GM21360 (cell line): ENCODE measurements at regions not wholly inside any gene's neighbourhood (a gene's known extent, or its start where the extent isn't known, plus 50 kb on each side); places are given as distances from the start of the nearest gene placed in this dataset.
"Not testable (repeated sequence)": the region's sequence is repeated elsewhere in the genome, so short reads cannot be mapped to it uniquely, and the experiment has no call there.

Experiments
- ATAC-seq: cut with Tn5 transposase; IDR thresholded peaks from one replicate; pipeline ENCODE4 v1.9.1; 2021; ENCODE audit warnings: mild to moderate bottlenecking, moderate library complexity; ENCODE audit not compliant: unreplicated experiment

DNA sequence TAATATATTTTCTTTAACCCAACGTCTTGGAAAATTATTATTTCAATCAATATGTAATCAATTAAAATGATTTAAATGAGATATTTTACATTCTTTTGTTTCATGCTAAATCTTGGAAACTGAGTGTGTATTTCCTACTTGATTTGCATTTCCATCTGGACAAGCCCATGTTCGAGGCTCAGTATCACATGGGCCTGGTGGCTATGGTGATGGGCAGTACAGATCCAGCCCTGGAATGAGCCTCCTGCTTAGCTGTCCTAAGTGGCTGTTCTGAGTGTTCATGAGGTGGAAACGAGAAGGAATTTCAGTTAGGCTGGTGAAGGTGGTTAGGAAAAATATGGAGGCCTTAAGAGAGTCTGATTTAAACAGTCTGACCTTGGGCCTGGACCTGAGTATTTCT lies 73.0 kb upstream of the ATXN1 start:
- no peak for ATAC-seq

- no peak for ATAC-seq
Observed at GRCh38 chr6:16832721-16833120, 71.5 kb upstream of the ATXN1 start.

DNA sequence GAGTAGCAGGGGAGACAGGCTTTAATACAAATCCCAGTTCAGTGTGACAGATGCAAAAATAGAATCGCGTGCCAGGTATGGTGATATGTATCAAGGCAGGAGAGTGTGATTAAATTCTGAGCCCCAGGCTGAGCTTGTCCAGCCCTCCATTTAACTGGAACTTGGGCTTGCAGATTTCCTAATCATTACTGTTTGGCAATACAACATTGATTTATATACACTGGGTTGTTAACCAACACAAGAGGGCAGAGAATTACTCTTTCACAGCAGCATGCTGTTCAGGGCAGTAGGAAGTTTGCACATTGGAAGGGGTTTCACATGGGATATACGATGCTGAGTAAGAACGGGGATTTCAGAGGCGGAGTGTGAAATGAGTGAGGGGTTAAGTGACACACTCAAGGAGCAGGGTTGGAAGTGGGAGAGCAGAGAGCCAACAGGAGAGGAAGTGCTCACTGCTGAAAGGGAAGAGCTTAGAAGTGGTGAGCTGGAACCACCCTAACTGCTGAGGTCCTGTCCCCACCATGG lies 70.8 kb upstream of the ATXN1 start:
- no peak for ATAC-seq

DNA sequence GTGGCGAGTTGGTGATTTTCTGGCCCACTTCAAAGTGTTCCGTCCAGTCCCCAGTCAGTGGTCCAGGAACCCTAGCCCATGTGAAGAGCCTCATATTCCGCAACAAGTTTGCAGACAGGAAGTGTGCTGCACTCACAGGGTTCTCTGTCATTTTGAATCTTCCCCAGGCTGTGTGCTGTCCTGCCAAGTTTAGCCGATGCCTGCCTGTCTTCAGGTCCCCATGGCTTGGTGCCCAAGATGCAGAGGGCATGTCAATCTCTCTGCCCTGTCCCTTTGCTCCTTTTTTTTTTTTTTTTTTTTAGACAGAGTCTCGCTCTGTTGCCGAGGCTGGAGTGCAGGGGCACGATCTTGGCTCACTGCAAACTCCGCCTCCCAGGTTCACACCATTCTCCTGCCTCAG lies 69.9 kb upstream of the ATXN1 start:
- no peak for ATAC-seq

GRCh38 chr6:16828058-16828457 lies 66.8 kb upstream of the ATXN1 start:
- ATAC-seq = no peak

GRCh38 chr6:16827627-16828026 lies 66.4 kb upstream of the ATXN1 start:
- no peak for ATAC-seq

- ATAC-seq = no peak
Observed at GRCh38 chr6:16825784-16826183, 64.5 kb upstream of the ATXN1 start.

DNA sequence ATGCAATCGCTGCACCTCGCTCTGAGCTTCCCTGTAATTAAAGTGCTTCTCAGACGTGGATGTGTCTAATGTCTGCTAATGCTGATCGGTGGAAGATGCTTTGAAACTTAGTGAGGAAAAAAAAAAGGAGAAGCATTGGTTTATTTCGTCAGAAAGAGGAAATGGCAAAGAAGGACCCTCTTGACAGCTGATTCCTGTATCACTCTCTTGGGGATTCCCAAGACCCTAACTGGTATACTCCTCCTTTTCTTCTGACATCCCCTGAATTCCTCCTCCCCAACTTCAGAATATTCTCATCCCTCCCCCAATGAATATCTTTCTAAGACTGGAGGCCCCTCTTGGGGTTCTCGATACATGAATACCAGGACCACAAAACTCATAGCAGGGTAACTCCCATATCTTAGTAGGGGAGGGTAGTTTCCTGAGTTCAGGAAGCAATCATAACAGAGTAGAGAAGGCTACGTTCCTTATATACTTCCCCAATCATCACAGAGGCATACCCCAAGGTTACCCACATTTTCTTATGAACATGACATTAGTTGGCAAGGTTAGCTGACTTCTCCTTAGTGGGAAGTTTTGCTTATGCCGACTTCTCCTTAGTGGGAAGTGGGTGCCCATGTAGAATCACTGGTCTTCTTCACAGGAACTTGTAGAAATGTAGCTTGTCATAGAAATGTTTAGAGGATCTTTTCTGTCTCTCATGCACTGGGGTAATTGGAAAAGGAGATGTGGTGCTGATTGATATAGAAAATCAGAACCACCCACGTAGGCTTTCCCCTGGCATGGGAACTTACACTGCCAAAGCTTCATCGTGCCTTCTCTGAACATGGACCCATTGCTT lies 63.8 kb upstream of the ATXN1 start:
- no peak for ATAC-seq

DNA sequence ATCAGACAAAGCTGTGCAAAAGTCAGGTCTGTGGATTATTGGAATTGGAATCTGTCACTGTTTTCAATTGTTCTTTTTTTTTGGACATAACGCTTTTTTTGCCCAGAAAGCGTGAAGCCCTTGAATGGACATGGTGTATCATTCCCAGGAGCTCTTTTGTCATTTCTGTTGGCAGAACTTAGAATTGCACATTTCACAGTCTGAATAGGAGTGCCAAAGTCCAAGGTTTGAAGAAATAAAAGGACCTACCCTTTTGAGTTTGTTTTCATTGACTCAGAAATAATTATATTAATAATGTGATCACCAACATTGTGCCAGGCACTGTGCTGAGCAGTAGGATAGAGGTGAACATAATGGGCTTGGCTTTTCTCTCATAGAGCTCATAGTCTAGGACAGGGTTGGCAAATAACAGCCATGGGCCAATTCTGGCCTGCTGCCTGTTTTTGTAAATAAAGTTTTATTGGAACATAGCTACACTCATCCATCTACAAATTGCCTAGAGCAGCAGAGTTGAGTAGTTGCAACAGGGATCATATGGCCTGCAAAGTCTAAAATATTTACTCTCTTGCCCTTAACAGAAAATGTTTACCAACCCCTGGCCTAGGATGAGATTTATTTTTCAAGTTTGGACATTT lies 62.6 kb upstream of the ATXN1 start:
- ATAC-seq = no peak

DNA sequence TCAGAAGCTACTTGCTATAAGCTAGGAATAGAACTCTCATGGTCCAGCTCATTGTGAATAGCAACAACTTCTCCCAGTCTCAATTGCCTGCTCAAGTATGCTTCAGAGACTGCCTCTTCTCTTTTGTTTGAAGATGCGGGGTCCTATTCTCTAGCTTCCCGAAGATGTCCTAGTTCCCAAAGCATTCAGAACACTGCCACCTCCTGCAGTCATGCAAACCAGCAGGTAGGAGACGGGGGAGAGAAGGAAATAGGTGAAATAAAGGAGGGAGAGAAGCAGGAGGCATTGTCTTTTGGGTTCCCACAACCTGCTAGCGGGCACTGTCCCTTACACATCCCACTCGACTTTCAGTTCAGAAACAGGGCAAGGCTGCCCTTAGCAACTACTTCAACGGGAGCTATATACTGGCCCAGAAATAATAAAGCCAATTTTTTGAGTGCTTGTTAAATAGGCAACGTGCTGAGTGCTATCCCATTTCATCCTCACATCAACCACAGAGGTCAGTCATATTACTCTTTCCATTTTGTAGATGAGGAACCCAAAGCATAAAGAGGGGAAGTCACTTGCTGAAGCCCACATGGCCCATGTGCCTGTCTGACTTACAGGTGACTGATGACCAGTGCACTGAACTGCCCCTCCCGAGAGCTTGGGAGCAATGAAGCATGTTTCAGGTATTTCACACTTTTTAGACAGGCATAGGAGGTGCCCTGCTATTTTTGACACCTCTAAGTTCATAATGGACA lies 61.9 kb upstream of the ATXN1 start:
- no peak for ATAC-seq

DNA sequence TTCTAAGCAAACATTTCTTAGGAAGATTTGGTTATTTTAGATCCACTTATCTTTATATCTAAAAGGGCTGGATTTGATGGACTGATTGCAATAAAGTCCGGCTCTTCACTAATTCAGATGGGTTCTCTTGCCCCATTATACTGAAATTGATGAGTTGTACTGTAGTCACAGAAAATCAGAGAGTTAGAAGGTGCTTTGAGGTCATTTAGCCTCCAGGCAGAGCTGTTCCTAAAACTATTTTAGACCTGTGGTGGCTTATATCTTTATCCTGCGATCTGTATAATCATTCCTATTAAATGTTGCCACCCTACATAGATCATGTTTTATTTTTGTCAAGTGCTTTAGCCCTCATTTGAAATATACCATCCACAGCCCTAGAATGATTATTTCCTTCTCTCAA lies 61.3 kb upstream of the ATXN1 start:
- no peak for ATAC-seq

DNA sequence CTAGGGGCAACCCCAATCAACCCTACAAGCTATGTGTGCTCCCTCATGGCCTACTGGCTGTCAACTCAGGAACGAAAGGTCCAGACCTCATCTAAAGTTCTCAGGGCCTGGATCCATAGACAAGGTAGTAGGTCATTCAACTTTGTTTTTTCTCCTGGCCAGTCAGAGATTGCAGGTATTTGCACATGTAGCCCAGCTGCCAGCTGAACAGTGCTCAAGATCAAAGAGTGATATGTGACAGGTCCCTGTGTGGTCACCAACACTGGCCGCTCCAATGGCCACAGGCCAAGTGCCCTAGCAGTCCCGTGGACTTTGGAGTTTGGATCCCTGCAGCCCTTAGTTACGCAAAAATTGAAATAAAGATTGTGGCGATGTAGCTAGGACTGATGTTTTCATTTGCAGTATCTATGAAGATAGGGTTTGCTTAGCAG lies 60.6 kb upstream of the ATXN1 start:
- ATAC-seq = no peak

DNA sequence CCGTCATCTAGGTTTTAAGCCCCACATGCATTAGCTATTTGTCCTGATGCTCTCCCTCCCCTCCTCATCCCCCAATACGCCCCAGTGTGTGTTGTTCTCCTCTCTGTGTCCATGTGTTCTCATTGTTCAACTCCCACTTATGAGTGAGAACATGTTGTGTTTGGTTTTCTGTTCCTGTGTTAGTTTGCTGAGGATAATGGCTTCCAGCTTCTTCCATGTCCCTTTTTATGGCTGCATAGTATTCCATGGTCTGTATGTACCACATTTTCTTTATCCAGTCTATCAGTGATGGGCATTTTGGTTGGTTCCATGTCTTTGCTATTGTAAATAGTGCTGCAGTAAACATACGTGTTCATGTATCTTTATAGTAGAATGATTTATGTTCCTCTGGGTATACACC lies 59.0 kb upstream of the ATXN1 start:
- ATAC-seq = not testable (repeated sequence)

GRCh38 chr6:16819752-16820151 lies 58.5 kb upstream of the ATXN1 start:
- no peak for ATAC-seq

- no peak for ATAC-seq
Observed at GRCh38 chr6:16818992-16819626, 57.8 kb upstream of the ATXN1 start.

DNA sequence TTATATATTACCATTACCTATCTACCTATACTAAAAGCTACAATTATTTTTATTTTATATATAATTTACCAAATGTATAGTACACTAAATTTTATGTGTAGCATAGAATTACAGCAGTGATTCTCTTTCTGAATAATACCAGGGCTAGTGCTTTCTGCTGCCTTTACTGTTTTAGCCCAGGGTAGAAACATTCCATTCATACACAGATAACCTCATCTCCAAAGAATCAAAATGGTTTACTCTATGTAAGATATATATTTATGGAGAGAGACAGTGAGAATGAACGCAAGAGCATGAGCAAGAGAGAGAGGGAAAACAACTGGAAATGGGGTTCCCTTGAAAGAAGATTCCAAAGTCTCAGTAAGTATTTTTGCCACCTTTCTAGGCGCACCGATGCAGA lies 56.3 kb upstream of the ATXN1 start:
- ATAC-seq = no peak

DNA sequence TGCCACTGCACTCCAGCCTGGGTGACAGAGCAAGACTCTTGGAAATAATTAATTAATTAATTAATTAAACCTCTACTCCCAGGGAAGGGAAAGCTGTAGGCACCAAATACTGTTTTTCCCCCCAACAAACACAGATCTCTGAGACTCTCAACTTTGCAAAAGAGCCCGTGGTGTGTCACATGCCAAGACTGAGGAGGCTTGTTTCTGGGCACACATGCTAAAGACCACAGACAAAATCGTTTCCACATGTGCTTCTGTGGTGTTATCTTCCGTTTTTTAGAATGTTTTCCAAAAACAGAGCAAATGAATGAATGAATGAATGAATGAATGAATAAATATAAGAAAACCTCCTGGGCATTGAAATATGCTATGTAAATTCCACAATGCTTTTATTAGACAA lies 55.6 kb upstream of the ATXN1 start:
- ATAC-seq = no peak

DNA sequence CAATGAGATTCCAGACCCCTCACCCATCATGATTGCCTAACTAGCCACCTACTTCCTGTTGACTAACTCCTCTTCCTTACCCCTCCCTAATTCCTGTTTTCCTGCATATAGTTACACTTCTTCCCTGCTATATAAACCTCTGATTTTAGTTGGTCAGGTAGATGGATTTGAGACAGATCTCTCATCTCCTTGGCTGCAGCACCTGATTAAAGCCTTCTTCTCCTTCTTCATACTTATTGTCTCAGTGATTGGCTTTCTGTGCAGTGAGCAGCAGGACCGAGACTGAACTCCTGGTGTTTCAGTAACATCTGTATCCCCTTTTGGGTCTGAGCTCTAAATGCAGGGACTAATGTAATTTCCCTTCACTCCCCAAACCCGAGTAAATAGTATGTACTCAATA lies 51.7 kb upstream of the ATXN1 start:
- no peak for ATAC-seq

DNA sequence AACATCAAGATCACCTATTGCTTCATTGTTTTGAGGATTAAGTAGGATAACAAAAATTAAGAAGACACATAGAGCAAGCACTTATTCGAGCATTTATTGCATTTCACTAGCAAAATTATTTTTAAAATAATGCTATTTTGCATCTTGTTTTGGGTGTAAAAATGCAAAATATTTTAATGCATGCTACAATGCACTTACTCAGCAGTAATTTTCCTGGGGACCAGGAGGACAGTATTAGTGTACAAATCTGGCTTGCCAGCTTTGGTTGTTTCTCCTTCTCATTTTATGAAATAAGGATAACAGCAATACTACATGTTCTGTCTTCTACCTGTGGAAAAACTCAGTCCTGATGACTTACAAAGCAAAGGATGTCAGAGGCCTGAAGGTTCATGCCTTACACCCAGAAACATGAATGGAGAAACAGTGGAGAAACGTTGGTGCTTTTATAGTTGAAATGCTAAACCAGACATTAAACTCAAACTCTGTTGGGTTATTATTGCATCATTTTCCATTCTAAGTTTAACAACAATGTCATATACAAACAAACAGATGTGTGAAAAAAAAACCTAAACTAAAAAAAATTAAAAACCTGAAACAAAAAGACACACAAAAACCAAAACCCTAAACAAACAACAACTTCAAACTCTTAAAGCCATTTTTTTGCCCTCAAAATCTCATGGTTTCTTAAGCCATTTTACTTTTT lies 50.2 kb upstream of the ATXN1 start:
- ATAC-seq = no peak
